Peyer's patch (tissue), 4 donors: ENCODE measurements at regions not wholly inside any gene's neighbourhood (a gene's known extent, or its start where the extent isn't known, plus 50 kb on each side); places are given as distances from the start of the nearest gene placed in this dataset.

Source experiments
- DNase-seq, 3 donors: peaks; one replicate each; pipeline ENCODE4 v3.0.0-alpha.2; 2017 to 2019
- H3K27ac ChIP-seq, 4 donors: fragments of 200-600 bp; sonication (generic); one replicate each; pipeline ENCODE4 v1.5.1; 2016 to 2019
- H3K27me3 ChIP-seq, 2 donors: fragments of 200-600 bp; sonication (generic); one replicate each; pipeline ENCODE4 v1.5.1; 2019
- H3K36me3 ChIP-seq, 3 donors: fragments of 200-600 bp; sonication (generic); one replicate each; pipeline ENCODE4 v1.5.1; 2016 to 2019
- H3K4me1 ChIP-seq, 4 donors: fragments of 200-600 bp; sonication (generic); one replicate each; pipeline ENCODE4 v1.5.1; 2016 to 2019
- H3K4me3 ChIP-seq, 4 donors: fragments of 200-600 bp; sonication (generic); 1 replicate in 3 of 4; 2 replicates in 1 of 4; pipeline ENCODE4 v1.5.1; 2016 to 2019; ENCODE audit warnings: mild to moderate bottlenecking in 1 of 4
- H3K9me3 ChIP-seq, 4 donors: fragments of 200-600 bp; sonication (generic); one replicate each; pipeline ENCODE4 v1.5.1; 2016 to 2019; ENCODE audit warnings: mild to moderate bottlenecking in 1 of 4
- POLR2A ChIP-seq, 2 donors: fragments of 450-650 bp; IDR thresholded peaks; one replicate each; pipeline ENCODE4 v1.5.1; 2017; ENCODE audit warnings: antibody characterized with exemption in 2 of 2, mild to moderate bottlenecking in 2 of 2, moderate library complexity in 2 of 2
- TF ChIP-seq, protein P1 (sequence below), 6 experiments: fragments of 450-650 bp in 4 of 6; fragments of 200-600 bp in 2 of 6; sonication (generic) in 1 of 6; IDR thresholded peaks; one replicate each; pipeline ENCODE4 v1.5.1; 2017 to 2019; ENCODE audit warnings: antibody characterized with exemption in 6 of 6, mild to moderate bottlenecking in 3 of 6, moderate library complexity in 1 of 6

DNA sequence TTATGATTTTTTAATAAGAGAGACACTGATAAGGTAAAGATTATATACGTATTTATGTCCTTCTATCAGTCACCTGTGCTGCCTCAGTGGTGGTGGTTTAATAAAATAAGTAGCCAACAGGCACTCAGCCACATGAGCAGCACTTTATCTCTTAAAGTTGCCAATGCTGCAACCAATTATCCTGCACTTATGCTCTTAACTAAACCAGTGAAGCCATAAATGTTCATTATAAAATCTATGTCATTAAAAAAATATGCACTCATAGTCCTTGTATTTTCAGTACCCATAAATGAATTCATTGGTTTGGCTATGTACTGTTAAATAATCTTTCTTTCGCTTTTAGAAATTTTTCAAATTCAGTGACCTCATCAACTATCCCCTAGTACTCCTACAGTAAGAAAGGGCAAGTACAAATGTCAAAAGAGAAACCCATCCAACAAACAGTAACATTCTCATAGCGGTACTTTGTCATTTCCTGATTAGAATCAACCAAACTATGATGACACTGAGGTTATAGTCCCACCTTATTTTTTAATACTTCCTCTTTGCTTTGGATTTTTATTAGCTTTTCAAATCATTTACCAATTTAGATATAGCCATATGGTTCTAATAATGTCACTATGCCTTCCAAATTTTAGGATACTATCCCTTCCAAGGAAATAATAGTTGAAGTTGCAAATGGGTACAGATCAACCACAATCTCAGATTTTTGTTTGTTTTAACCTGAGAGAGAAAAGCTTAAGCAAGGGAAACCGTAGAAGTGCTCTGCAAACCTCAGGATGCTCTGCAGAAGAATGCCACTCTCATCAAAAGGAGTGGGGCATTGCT is 190.9 kb downstream of the KLF12 start:
- Histone ChIP-seq H3K9me3 (no peaks in the 10 kb centered on the region), H3K36me3 (no peaks in the 10 kb centered on the region), H3K4me1 (no peaks in the 10 kb centered on the region), H3K4me3 (no peak overlapping the region), H3K27ac (no peak overlapping the region), H3K27me3 (no peaks in the 10 kb centered on the region)
- no peak for DNase-seq
- TF ChIP-seq POLR2A (IDR thresholded peaks at IDR 0.05): no peak
- TF ChIP-seq, protein P1, sequence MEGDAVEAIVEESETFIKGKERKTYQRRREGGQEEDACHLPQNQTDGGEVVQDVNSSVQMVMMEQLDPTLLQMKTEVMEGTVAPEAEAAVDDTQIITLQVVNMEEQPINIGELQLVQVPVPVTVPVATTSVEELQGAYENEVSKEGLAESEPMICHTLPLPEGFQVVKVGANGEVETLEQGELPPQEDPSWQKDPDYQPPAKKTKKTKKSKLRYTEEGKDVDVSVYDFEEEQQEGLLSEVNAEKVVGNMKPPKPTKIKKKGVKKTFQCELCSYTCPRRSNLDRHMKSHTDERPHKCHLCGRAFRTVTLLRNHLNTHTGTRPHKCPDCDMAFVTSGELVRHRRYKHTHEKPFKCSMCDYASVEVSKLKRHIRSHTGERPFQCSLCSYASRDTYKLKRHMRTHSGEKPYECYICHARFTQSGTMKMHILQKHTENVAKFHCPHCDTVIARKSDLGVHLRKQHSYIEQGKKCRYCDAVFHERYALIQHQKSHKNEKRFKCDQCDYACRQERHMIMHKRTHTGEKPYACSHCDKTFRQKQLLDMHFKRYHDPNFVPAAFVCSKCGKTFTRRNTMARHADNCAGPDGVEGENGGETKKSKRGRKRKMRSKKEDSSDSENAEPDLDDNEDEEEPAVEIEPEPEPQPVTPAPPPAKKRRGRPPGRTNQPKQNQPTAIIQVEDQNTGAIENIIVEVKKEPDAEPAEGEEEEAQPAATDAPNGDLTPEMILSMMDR (IDR thresholded peaks at IDR 0.05): no peak

DNA sequence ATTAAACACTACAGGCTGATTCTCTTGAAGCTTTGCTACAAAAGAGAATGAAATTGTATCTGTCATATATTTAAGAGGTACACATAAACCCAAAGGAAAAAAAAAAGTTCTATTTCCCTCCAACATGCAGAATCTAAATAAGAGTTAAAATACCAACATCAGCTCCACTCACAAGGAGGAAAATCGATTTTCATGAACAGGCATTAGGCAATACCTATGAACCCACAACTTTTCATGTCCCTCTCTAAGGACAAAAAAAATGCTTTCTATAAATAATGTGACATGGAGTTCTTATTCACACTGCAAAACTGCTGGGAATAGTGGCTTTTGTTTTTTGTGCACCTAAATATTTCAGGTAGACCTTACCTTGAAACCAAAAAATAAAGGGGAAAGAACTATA is 192.5 kb downstream of the KLF12 start:
- no peak overlapping the region for H3K27ac ChIP-seq
- no peaks in the 10 kb centered on the region for H3K27me3 ChIP-seq
- no peak for DNase-seq
- no peaks in the 10 kb centered on the region for H3K4me1 ChIP-seq
- H3K36me3 ChIP-seq: no peaks in the 10 kb centered on the region
- no peaks in the 10 kb centered on the region for H3K9me3 ChIP-seq
- no peak overlapping the region for H3K4me3 ChIP-seq
- no peak for TF ChIP-seq POLR2A (IDR thresholded peaks at IDR 0.05)
- TF ChIP-seq, protein P1 (IDR thresholded peaks at IDR 0.05): no peak

DNA sequence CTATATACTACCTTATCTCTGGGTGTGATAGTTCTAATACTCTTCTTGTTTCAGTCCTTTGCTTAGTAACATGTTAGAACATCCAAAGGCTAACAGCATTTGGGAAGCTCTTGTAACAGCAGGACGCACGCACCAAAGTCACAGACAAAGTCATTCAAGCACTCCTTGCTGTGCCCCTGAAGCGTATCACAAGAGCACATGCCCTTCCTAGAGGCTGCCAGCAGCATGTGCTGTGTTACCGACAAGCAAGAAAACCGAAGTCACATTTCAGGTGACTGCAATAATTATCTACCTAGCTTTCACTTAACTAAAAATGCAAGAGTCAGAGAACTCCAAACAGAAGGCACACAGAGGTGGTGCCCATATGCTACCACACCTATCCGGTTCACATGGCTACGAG is 194.1 kb downstream of the KLF12 start:
- TF ChIP-seq POLR2A (IDR thresholded peaks at IDR 0.05): no peak
- no peak for DNase-seq
- Histone ChIP-seq H3K4me3 (no peak overlapping the region), H3K27ac (no peak overlapping the region), H3K9me3 (no peaks in the 10 kb centered on the region), H3K27me3 (no peaks in the 10 kb centered on the region), H3K4me1 (no peaks in the 10 kb centered on the region), H3K36me3 (no peaks in the 10 kb centered on the region)

DNA sequence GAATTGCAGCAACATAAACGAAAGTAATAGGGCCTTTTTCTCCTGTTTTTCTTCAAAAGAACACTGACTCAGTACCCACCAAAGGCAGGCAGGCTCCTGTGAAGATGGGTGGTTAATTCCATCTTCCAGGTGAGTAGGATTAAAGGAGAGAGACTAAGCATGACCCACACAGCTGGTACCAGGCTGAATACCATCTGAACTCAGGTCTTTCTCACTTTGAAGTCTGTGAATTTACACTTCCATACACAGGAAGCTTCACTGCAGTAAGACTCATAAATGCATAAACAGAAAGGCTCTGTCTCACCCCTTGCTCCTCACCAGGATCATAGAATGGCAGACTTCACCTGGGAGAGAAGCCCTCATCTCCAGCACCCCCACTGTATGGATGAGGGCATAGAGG is 194.6 kb downstream of the KLF12 start:
- no peak overlapping the region for H3K27ac ChIP-seq
- DNase-seq: no peak
- no peaks in the 10 kb centered on the region for H3K36me3 ChIP-seq
- no peaks in the 10 kb centered on the region for H3K4me1 ChIP-seq
- H3K27me3 ChIP-seq: no peaks in the 10 kb centered on the region
- no peaks in the 10 kb centered on the region for H3K9me3 ChIP-seq
- TF ChIP-seq POLR2A (IDR thresholded peaks at IDR 0.05): no peak
- TF ChIP-seq, protein P1 (IDR thresholded peaks at IDR 0.05): no peak
- H3K4me3 ChIP-seq: no peak overlapping the region

DNA sequence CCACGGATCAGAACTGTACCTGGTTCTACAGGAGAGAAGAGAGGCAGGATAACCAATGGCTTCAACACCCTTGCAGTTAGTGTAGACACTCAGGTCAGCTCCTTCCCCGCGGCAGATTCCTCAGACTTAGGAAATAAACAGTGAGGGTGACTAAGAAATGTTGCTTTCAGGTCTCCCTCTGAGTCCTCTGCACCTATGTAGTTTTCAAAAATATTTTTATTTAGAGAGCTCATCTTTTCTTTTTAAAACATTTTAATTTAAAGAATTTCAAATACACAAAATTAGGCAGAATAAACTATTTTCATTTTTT is 195.2 kb downstream of the KLF12 start:
- Histone ChIP-seq H3K27me3 (no peaks in the 10 kb centered on the region), H3K4me1 (no peaks in the 10 kb centered on the region), H3K36me3 (no peaks in the 10 kb centered on the region), H3K27ac (no peak overlapping the region), H3K9me3 (no peaks in the 10 kb centered on the region), H3K4me3 (no peak overlapping the region)
- TF ChIP-seq, protein P1 (IDR thresholded peaks at IDR 0.05): no peak
- TF ChIP-seq POLR2A (IDR thresholded peaks at IDR 0.05): no peak
- no peak for DNase-seq

DNA sequence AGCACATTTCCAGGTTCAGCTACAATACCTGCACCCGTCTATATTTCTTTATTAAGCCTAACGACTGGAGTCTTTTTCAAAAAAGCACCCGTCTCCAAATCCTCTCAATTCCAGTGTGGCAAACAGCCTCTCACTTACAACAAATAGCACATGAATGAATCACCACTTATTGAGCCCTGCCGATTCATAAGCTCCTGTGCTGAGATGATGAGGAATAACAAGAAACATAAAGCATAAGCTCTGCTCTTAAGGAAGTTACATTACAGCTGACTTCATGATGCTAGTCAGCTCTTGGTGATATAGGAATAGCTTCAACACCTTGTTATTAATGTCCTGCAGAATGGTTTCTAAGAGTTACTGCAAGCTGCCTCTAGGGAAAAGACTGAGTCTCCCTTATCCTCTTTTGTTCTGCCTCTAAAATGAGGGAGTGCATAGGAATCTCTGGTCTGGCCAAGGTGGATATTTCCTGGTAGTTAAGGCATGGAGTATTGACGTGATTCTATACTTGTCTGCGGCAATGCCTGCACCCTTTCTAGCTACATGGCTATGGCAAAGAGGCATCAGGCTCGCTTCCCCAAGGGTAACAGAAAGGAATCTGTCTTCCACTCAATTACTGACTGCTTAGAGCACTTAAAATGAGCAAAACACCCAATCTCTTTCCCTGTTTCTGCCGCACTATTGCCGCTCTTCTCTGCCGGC is 195.7 kb downstream of the KLF12 start:
- H3K27me3 ChIP-seq: no peaks in the 10 kb centered on the region
- TF ChIP-seq POLR2A (IDR thresholded peaks at IDR 0.05): no peak
- TF ChIP-seq, protein P1 (IDR thresholded peaks at IDR 0.05): no peak
- no peak for DNase-seq
- H3K9me3 ChIP-seq: no peaks in the 10 kb centered on the region
- no peaks in the 10 kb centered on the region for H3K36me3 ChIP-seq
- H3K27ac ChIP-seq: no peak overlapping the region
- H3K4me1 ChIP-seq: no peaks in the 10 kb centered on the region
- H3K4me3 ChIP-seq: no peak overlapping the region
